ENCODE measurements at regions not wholly inside any gene's neighbourhood (a gene's known extent, or its start where the extent isn't known, plus 50 kb on each side); places are given as distances from the start of the nearest gene placed in this dataset.
"Not testable (repeated sequence)": the region's sequence is repeated elsewhere in the genome, so short reads cannot be mapped to it uniquely, and the experiment has no call there.

DNA sequence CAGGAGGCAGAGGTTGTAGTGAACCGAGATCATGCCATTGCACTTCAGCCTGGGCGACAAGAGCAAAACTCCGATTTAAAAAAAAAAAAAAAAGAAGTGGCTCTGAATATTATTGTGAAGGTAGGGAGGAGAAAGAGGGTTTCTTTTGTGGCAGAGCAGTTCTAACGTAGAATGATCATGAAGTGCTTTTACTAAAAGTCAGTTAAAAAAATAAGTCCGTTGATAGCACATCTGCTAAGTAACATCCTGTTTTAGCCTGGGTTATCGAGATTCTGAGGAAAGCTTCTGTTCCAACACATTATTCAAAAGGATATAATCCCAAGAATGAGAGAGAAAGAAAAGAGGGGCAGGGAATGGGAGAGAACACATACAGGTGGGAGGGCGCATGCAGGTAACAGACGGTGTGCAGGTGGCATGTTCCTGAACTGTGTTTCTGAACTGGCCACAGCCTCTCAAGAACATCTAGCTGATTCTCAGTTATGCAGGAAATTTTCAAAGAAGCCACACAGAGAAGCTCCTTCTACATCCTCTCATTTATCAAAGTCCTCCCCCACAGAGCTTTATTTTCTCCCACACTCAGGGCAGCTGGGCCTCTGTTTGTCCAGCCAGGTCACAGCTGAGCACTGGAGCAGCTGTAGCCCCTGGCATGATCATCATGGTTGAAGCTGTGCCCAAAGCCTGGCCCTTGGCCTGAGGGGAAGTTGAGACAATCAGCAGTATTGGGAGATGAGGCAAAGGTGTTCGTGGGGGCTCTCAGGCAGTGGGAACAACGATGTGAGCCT, 342.3 kb downstream of the ZNF674 start:
- TF ChIP-seq, protein P1, sequence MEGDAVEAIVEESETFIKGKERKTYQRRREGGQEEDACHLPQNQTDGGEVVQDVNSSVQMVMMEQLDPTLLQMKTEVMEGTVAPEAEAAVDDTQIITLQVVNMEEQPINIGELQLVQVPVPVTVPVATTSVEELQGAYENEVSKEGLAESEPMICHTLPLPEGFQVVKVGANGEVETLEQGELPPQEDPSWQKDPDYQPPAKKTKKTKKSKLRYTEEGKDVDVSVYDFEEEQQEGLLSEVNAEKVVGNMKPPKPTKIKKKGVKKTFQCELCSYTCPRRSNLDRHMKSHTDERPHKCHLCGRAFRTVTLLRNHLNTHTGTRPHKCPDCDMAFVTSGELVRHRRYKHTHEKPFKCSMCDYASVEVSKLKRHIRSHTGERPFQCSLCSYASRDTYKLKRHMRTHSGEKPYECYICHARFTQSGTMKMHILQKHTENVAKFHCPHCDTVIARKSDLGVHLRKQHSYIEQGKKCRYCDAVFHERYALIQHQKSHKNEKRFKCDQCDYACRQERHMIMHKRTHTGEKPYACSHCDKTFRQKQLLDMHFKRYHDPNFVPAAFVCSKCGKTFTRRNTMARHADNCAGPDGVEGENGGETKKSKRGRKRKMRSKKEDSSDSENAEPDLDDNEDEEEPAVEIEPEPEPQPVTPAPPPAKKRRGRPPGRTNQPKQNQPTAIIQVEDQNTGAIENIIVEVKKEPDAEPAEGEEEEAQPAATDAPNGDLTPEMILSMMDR (IDR thresholded peaks at IDR 0.05; ENCODE audit: insufficient read depth, low read length), result no peak
- no peak for DNase-seq (ENCODE audit: low read depth)
- no peak overlapping the region for H3K4me3 ChIP-seq (ENCODE audit: low read depth, low read length)

- TF ChIP-seq, protein P1 (IDR thresholded peaks at IDR 0.05; ENCODE audit: insufficient read depth, low read length), result no peak
- peak; percentile 8 for DNase-seq (ENCODE audit: low read depth)
Observed at GRCh38 chrX:46200413-46200812, 344.8 kb downstream of the ZNF674 start.

GRCh38 chrX:46198858-46199257, 346.4 kb downstream of the ZNF674 start:
- TF ChIP-seq, protein P1 (IDR thresholded peaks at IDR 0.05; ENCODE audit: insufficient read depth, low read length), result no peak
- no peak overlapping the region for H3K4me3 ChIP-seq (ENCODE audit: low read depth, low read length)

More at GRCh38 chrX:46200413-46200812, 344.8 kb downstream of the ZNF674 start:
- H3K4me3 ChIP-seq (ENCODE audit: low read depth, low read length), result no peak overlapping the region

GRCh38 chrX:46186811-46187106, 358.5 kb downstream of the ZNF674 start:
- H3K4me3 ChIP-seq (ENCODE audit: low read depth, low read length); DNase-seq (ENCODE audit: low read depth): not testable (repeated sequence)

More at GRCh38 chrX:46198858-46199257, 346.4 kb downstream of the ZNF674 start:
- no peak for DNase-seq (ENCODE audit: low read depth)

GRCh38 chrX:46185923-46186810, 359.1 kb downstream of the ZNF674 start:
- no peak for DNase-seq (ENCODE audit: low read depth)
- TF ChIP-seq, protein P1 (IDR thresholded peaks at IDR 0.05; ENCODE audit: insufficient read depth, low read length), result no peak
- H3K4me3 ChIP-seq (ENCODE audit: low read depth, low read length), result no peak overlapping the region

DNA sequence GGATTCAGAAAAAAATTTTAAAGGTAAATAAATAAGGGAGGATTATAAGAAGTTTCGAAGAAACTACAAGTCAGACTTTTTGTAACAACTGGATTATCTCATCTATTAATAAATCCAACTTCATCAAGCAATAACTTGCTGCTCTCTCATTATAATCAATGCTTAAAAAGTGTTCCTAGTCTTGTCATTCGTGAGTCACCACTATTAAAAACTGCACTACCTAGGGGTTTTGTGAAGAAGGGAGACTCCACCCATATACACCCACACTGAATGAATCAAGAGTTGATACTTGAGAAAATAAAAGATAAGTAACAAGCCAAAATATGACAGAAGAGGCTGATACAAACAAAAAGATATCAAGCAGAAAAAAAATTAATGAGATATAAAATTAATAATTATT, 360.5 kb downstream of the ZNF674 start:
- TF ChIP-seq, protein P1 (IDR thresholded peaks at IDR 0.05; ENCODE audit: insufficient read depth, low read length), result no peak
- H3K4me3 ChIP-seq (ENCODE audit: low read depth, low read length), result no peak overlapping the region
- DNase-seq (ENCODE audit: low read depth), result peak; percentile 12

DNA sequence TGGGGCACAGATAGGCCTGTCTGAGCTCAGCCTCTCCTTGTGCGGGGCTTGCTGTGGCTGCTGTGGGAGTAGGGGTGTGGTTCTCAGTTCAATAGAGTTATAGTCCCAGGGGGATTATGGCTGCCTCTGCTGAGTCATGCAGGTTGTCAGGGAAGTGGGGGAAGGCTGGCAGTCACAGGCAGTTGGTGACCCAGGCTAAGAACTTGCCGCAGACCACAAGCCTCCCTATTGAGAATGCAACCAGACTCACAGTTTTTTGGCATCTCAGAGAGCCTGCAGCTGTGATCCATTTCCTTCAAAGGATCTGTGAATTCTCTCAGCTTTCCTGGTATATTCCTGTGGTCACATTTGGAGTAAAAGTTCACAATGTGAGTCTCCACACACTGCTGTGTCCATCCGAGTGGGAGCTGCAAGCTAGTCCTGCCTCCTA, 364.9 kb downstream of the ZNF674 start:
- TF ChIP-seq, protein P1 (IDR thresholded peaks at IDR 0.05; ENCODE audit: insufficient read depth, low read length), result no peak
- no peak overlapping the region for H3K4me3 ChIP-seq (ENCODE audit: low read depth, low read length)
- DNase-seq (ENCODE audit: low read depth), result peak; percentile 91
